Activated naive CD4-positive, alpha-beta T cell treated with Interleukin-2 at 50 U/mL for 16 hours (primary cell): ENCODE measurements at regions not wholly inside any gene's neighbourhood (a gene's known extent, or its start where the extent isn't known, plus 50 kb on each side); places are given as distances from the start of the nearest gene placed in this dataset.
A peak's percentile ranks its signal among the peaks of the same experiment; 100 is the strongest.
"Not testable (repeated sequence)": the region's sequence is repeated elsewhere in the genome, so short reads cannot be mapped to it uniquely, and the experiment has no call there.

Experiments used
- DNase-seq: peaks from one replicate; pipeline ENCODE4 v3.0.0-alpha.2; 2020

GRCh38 chr11:103585911-103586310 is 450.5 kb upstream of the DDI1 start:
- DNase-seq: no peak

GRCh38 chr11:103586756-103587155 is 449.7 kb upstream of the DDI1 start:
- DNase-seq: no peak

GRCh38 chr11:103587901-103588788 is 448.3 kb upstream of the DDI1 start:
- DNase-seq: no peak

GRCh38 chr11:103591554-103591953 is 444.9 kb upstream of the DDI1 start:
- DNase-seq: no peak

- no peak for DNase-seq
These were observed 442.2 kb upstream of the DDI1 start for GRCh38 chr11:103594283-103594682.

- no peak for DNase-seq
These were observed 440.1 kb upstream of the DDI1 start for GRCh38 chr11:103596315-103596714.

- peak; percentile 9 for DNase-seq
These were observed 435.1 kb upstream of the DDI1 start for GRCh38 chr11:103601225-103601846.

- DNase-seq: no peak
These were observed 433.6 kb upstream of the DDI1 start for GRCh38 chr11:103602840-103603239.

GRCh38 chr11:103604310-103604709 is 432.1 kb upstream of the DDI1 start:
- DNase-seq: no peak

- DNase-seq: no peak
These were observed 427.9 kb upstream of the DDI1 start for GRCh38 chr11:103608566-103608965.

- no peak for DNase-seq
These were observed 427.0 kb upstream of the DDI1 start for GRCh38 chr11:103609117-103610066.

GRCh38 chr11:103610435-103610834 is 426.0 kb upstream of the DDI1 start:
- no peak for DNase-seq

- not testable (repeated sequence) for DNase-seq
These were observed 424.7 kb upstream of the DDI1 start for GRCh38 chr11:103611526-103612260.

- not testable (repeated sequence) for DNase-seq
These were observed 424.0 kb upstream of the DDI1 start for GRCh38 chr11:103612451-103612850.

- DNase-seq: not testable (repeated sequence)
These were observed 419.9 kb upstream of the DDI1 start for GRCh38 chr11:103616586-103616985.

GRCh38 chr11:103618528-103618927 is 417.9 kb upstream of the DDI1 start:
- DNase-seq: no peak

- no peak for DNase-seq
These were observed 417.0 kb upstream of the DDI1 start for GRCh38 chr11:103619480-103619879.

GRCh38 chr11:103619938-103620337 is 416.5 kb upstream of the DDI1 start:
- no peak for DNase-seq

GRCh38 chr11:103622296-103622695 is 414.1 kb upstream of the DDI1 start:
- DNase-seq: no peak

- no peak for DNase-seq
These were observed 412.5 kb upstream of the DDI1 start for GRCh38 chr11:103623933-103624332.

- no peak for DNase-seq
These were observed 411.5 kb upstream of the DDI1 start for GRCh38 chr11:103624708-103625623.
